OCI-LY7 (cell line): ENCODE measurements at regions not wholly inside any gene's neighbourhood (a gene's known extent, or its start where the extent isn't known, plus 50 kb on each side); places are given as distances from the start of the nearest gene placed in this dataset.

Experiments used
- CTCF ChIP-seq: fragments of 200-600 bp; sonication (generic); conservative IDR thresholded peaks from 2 replicates; pipeline ENCODE4 v1.5.1; 2014; ENCODE audit warnings: mild to moderate bottlenecking, antibody characterized with exemption, low read length, moderate library complexity, mixed read lengths
- EZH2phosphoT487 ChIP-seq: fragments of 200-600 bp; sonication (generic); IDR thresholded peaks from 2 replicates; pipeline ENCODE4 v1.6.1; 2018; ENCODE audit warnings: low read depth, borderline replicate concordance, mild to moderate bottlenecking, mixed run types, antibody characterized with exemption, low read length, moderate library complexity, mixed read lengths

GRCh38 chr7:152516216-152516615 lies 80.4 kb upstream of the KMT2C start:
- no peak for TF ChIP-seq CTCF
- TF ChIP-seq EZH2phosphoT487, result no peak
